Right cardiac atrium (tissue), 5 donors: ENCODE measurements at regions not wholly inside any gene's neighbourhood (a gene's known extent, or its start where the extent isn't known, plus 50 kb on each side); places are given as distances from the start of the nearest gene placed in this dataset.
"Not testable (repeated sequence)": the region's sequence is repeated elsewhere in the genome, so short reads cannot be mapped to it uniquely, and the experiment has no call there.

Experiments
- ATAC-seq, 2 donors: fragments of 200-7000 bp; cut with Tn5 transposase; one replicate each; pipeline versions ENCODE4 v1.8.0 to v1.9.1; 2020; ENCODE audit warnings: moderate library complexity in 2 of 2, mild to moderate bottlenecking in 1 of 2
- DNase-seq, 3 donors: peaks; one replicate each; pipeline ENCODE4 v3.0.0-alpha.2; 2020
- H3K27ac ChIP-seq: one replicate; pipeline ENCODE4 v1.5.1; 2013; ENCODE audit warnings: mild to moderate bottlenecking, low read length, control low read depth, moderate library complexity
- H3K27me3 ChIP-seq: one replicate; pipeline ENCODE4 v1.6.1; 2013; ENCODE audit not compliant: control insufficient read depth, insufficient read depth
- H3K4me1 ChIP-seq: one replicate; pipeline ENCODE4 v1.6.1; 2013; ENCODE audit warnings: low read length; ENCODE audit not compliant: control insufficient read depth, insufficient read depth
- H3K4me3 ChIP-seq: one replicate; pipeline ENCODE4 v1.5.1; 2013; ENCODE audit warnings: low read length, control low read depth
- H3K9me3 ChIP-seq: one replicate; pipeline ENCODE4 v1.6.1; 2013; ENCODE audit warnings: low read length; ENCODE audit not compliant: control insufficient read depth
- WGBS: extraction: QIAGEN DNeasy Blood & Tissue Kit; methylation state at CpG from one replicate; pipeline ENCODE4 v1.1.7; 2013; 5-methylcytosine and 5-hydroxymethylcytosine counted together
- intact Hi-C, 4 donors: fragments of 100-400 bp; cut with DNase I; formaldehyde crosslinking; loops; one replicate each; pipeline versions ENCODE4 v1.11.0 to v1.14.0; 2022 to 2023
- donor health status: healthy with polysubstance abuse.
- donor health status: DM: no; HTN: yes; CAD: no.
- donor health status: DM: no; HTN: no; CAD: no.
- donor health status: DM: no; HTN: yes; CAD: no; lungs with severe emphysema.
- donor health status: DM: yes; HTN: yes; CAD: no.

- Histone ChIP-seq H3K4me3 (no peak overlapping the region), H3K9me3 (no peaks in the 10 kb centered on the region), H3K4me1 (no peaks in the 10 kb centered on the region), H3K27ac (no peak overlapping the region), H3K27me3 (no peaks in the 10 kb centered on the region)
- intact Hi-C loops = no loop called here
- ATAC-seq (no peak), DNase-seq (no peak)
Measured at GRCh38 chr7:70884440-70884764, 247.5 kb upstream of the GALNT17 start.

- DNase-seq (no peak), ATAC-seq (no peak)
- no peak overlapping the region for H3K4me3 ChIP-seq
- no peaks in the 10 kb centered on the region for H3K9me3 ChIP-seq
- intact Hi-C loops = no loop called here
- no peaks in the 10 kb centered on the region for H3K27me3 ChIP-seq
- H3K27ac ChIP-seq = no peak overlapping the region
- no peaks in the 10 kb centered on the region for H3K4me1 ChIP-seq
- 77% methylated on average over 3 of the region's 3 CpGs for WGBS
Measured at GRCh38 chr7:70884809-70885208, 247.1 kb upstream of the GALNT17 start.

DNA sequence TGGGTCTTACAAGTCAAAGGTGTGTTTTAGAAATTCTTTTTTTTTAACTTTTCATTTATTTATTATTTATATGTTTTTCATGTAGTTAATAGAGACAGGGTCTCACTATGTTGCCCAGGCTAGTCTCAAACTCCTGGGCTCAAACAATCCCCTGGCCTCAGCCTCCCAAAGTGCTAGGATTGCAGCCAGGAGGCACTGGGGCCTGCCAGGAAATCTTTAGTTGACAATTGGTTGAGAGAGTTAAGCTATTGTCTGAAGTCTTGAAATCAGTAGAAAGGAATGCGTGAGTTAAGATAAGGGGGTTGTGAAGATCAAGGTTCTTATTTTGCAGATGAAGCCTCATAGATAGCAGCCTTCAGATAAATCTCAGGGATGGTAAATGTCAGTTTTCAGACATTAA, 245.4 kb upstream of the GALNT17 start:
- Histone ChIP-seq H3K27ac (no peak overlapping the region), H3K4me1 (no peaks in the 10 kb centered on the region), H3K4me3 (no peak overlapping the region), H3K27me3 (no peaks in the 10 kb centered on the region), H3K9me3 (peaks cover 3% of the 10 kb centered on the region)
- no peak for DNase-seq
- WGBS = 23% methylated on average over 1 of the region's 1 CpG
- intact Hi-C loops = no loop called here
- no peak for ATAC-seq

DNA sequence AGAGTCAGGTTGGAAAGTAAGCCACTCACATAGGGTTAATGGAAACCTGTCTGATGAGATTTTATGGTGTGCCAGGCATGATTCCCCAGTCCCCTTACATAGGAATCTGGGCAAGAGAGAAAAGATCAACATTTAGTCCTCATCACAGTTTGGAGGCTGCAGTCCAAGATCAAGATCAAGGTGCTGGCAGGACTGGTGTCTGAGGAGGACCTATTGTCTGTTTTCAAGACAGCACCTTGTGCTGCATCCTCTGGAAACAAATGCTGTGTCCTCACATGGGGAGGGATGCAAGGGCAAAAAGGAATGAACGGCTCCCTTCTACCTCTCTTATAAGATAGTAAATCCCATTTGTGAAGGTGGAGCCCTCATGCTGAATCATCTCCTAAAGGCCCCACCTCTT, 244.8 kb upstream of the GALNT17 start:
- Histone ChIP-seq H3K4me3 (no peak overlapping the region), H3K9me3 (peaks cover 3% of the 10 kb centered on the region), H3K4me1 (no peaks in the 10 kb centered on the region), H3K27me3 (no peaks in the 10 kb centered on the region), H3K27ac (no peak overlapping the region)
- intact Hi-C loops = no loop called here
- WGBS = 58% methylated on average over 1 of the region's 1 CpG
- DNase-seq (no peak), ATAC-seq (no peak)

- WGBS = 74% methylated on average over 4 of the region's 4 CpGs
- no peak for ATAC-seq
Measured at GRCh38 chr7:70890147-70890969, 241.6 kb upstream of the GALNT17 start.

GRCh38 chr7:70893422-70893821, 238.5 kb upstream of the GALNT17 start:
- intact Hi-C loops = no loop called here
- ATAC-seq (no peak), DNase-seq (no peak)
- 87% methylated on average over 10 of the region's 10 CpGs for WGBS
- no peak overlapping the region for H3K4me3 ChIP-seq
- H3K27me3 ChIP-seq = no peaks in the 10 kb centered on the region
- H3K4me1 ChIP-seq = no peaks in the 10 kb centered on the region
- no peak overlapping the region for H3K27ac ChIP-seq
- peaks cover 3% of the 10 kb centered on the region for H3K9me3 ChIP-seq

More at GRCh38 chr7:70890147-70890969, 241.6 kb upstream of the GALNT17 start:
- intact Hi-C loops = no loop called here
- no peak for DNase-seq
- H3K9me3 ChIP-seq = peaks cover 3% of the 10 kb centered on the region
- no peaks in the 10 kb centered on the region for H3K4me1 ChIP-seq
- H3K4me3 ChIP-seq = no peak overlapping the region
- H3K27me3 ChIP-seq = no peaks in the 10 kb centered on the region
- no peak overlapping the region for H3K27ac ChIP-seq

DNA sequence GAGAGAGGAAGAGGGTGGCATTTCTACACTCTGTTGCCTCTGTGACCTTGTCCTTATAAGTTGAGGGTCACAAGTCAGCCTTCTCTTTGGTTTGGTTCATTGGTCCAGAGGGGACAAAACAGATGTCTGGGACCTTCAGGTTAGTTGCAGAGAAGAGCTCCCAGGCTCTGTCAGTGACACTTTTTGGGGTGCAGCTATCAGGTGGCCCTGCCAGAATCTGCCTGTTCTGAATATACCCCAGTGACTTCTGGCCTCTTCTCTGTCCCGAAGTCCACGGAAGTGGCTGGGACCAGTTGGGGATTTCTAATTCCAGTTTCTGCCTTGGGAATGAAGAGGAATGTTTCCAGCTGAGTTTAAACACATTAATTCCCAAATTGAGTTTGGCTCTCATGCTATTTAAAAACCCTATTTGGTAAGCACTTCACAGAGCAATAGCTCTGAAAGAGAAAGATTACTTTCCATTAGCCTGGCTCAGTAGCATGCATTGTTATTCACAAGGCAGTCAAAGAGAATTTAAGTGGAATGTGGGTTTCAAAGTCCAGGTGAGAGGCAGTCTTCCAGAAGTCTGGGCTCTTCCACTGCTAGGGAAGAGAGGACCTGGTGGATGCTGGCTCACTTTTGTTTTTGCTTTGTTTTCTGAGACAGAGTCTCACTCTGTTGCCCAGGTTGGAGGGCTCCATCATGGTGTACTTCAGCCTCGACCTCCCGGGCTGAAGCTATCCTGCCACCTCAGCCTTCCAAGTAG, 237.8 kb upstream of the GALNT17 start:
- no peak for ATAC-seq

GRCh38 chr7:70894799-70895198, 237.1 kb upstream of the GALNT17 start:
- DNase-seq (no peak), ATAC-seq (no peak)
- H3K4me1 ChIP-seq = no peaks in the 10 kb centered on the region
- H3K4me3 ChIP-seq = no peak overlapping the region
- WGBS = 90% methylated on average over 6 of the region's 6 CpGs
- no peaks in the 10 kb centered on the region for H3K27me3 ChIP-seq
- no peak overlapping the region for H3K27ac ChIP-seq
- peaks cover 3% of the 10 kb centered on the region for H3K9me3 ChIP-seq
- intact Hi-C loops = no loop called here

More for the DNA sequence above, 237.8 kb upstream of the GALNT17 start:
- DNase-seq = no peak
- H3K9me3 ChIP-seq = peaks cover 3% of the 10 kb centered on the region
- H3K27ac ChIP-seq = no peak overlapping the region
- no peaks in the 10 kb centered on the region for H3K27me3 ChIP-seq
- WGBS = 76% methylated on average over 4 of the region's 4 CpGs
- intact Hi-C loops = no loop called here
- H3K4me3 ChIP-seq = no peak overlapping the region
- no peaks in the 10 kb centered on the region for H3K4me1 ChIP-seq

DNA sequence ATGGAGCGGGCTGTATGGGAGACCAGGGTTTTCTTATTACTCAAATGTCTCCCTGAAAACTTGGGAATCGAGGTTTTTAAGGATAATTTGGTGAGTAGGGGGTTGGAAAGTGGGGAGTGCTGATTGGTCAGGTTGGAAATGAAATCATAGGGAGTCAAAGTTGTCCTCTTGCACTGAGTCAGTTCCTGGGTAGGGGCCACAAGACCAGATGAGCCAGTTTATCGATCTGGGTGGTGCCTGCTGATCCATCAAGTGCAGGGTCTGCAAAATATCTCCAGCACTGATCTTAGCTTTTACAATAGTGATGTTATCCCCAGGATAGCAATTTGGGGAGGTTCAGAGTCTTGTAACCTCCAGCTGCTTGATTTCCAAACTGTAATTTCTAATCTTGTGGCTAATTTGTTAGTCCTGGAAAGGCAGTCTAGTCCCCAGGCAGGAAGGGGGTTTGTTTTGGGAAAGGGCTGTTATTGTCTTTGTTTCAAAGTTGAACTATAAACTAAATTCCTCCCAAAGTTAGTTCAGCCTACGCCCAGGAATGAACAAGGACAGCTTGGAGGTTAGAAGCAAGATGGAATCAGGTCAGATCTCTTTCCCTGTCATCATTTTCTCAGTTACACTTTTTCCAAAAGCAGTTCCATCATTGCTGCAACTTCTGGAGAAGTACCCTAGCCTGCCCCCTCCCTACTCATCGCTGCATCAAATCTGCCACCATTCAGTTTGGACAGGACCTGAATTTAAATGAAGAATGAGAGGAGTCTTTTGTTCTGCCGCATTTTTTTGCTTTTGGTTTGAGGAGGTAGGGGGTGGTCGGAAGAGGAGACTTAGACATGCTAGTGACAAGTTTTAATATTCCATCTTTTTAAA, 236.4 kb upstream of the GALNT17 start:
- WGBS = 61% methylated on average over 7 of the region's 7 CpGs
- intact Hi-C loops, ATAC-seq, DNase-seq, H3K27me3 ChIP-seq, H3K4me3 ChIP-seq, H3K4me1 ChIP-seq, H3K9me3 ChIP-seq, H3K27ac ChIP-seq: not testable (repeated sequence)

- Histone ChIP-seq H3K9me3 (no peaks in the 10 kb centered on the region), H3K4me3 (no peak overlapping the region), H3K27ac (no peak overlapping the region), H3K27me3 (no peaks in the 10 kb centered on the region), H3K4me1 (no peaks in the 10 kb centered on the region)
- ATAC-seq (no peak), DNase-seq (no peak)
- 67% methylated on average over 6 of the region's 6 CpGs for WGBS
- intact Hi-C loops = no loop called here
Measured at GRCh38 chr7:70907259-70908247, 224.4 kb upstream of the GALNT17 start.
